GM18868 (cell line): ENCODE measurements at regions not wholly inside any gene's neighbourhood (a gene's known extent, or its start where the extent isn't known, plus 50 kb on each side); places are given as distances from the start of the nearest gene placed in this dataset.

Experiments
- ATAC-seq: cut with Tn5 transposase; IDR thresholded peaks from one replicate; pipeline ENCODE4 v1.9.1; 2021; ENCODE audit warnings: mild to moderate bottlenecking, moderate library complexity; ENCODE audit not compliant: unreplicated experiment

- no peak for ATAC-seq
Measured at GRCh38 chr7:52980129-52980528, 55.3 kb upstream of the POM121L12 start.

DNA sequence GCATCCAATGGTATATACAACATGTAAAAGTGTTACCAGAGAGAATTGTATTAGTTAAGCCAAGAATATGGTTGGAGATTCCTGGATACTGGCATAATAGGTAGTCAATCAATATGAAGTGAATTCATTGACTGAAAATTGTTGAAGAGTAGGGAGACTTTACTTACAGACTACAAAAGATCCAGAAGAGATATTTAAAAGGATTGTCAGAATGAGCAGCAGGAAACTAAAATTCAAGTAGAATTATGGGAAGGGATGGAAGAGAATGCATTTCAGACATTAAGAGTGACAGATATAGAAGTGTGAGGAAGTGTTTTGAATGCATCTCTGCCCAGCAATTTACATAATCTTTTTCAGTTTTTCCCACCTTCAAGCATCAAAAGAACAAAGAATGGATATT, 62.3 kb upstream of the POM121L12 start:
- ATAC-seq = no peak

DNA sequence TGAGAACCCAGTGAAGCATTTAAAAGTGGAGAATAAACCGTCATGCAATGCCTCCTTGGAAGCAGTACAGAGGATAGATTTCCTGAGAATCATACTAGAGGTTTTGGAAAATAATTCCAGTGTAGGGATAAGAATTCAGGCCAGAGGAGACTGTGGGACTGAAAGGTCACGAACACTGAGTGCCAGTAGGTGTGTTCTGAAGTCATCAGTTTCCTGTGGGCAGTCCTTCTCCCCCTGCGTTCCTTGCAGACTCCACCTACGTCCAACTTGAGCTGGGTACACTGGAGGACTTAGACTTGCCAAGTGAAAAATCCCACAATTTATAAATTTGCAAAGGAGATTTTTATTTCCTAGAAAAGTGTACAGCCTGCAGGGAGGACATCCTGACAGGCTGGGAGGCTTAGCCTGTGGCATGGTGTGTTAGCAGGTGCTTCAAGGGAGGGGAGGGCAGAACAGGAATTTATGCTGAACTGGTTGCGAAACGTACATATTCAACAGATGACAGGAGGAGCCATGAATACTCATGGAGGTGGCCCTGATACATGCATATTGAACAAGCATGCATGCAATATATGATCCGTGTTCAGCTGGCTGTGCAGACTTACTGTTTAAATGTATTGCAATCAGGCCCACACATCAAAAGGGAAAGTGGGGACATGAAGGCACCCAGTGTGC, 72.9 kb upstream of the POM121L12 start:
- ATAC-seq = no peak

DNA sequence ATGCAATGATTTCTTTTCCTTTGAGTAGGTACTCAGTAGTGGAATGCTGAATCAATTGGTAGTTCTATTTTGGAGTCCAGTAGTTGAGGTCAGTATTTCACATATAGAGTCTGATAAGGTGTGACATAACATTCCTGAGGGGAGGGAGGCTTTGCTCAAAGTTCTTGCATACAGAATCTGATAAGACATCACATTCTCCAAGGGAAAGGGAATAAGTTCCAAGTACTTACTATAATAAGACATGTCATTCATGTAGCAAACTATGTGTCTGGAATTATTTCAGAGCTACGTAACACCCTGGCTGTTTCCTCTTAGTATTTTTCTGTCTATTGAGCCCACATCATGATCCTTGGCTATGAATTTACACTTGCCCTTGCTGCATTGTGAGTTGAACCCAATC, 74.3 kb upstream of the POM121L12 start:
- no peak for ATAC-seq

GRCh38 chr7:52959878-52960660, 75.4 kb upstream of the POM121L12 start:
- no peak for ATAC-seq

DNA sequence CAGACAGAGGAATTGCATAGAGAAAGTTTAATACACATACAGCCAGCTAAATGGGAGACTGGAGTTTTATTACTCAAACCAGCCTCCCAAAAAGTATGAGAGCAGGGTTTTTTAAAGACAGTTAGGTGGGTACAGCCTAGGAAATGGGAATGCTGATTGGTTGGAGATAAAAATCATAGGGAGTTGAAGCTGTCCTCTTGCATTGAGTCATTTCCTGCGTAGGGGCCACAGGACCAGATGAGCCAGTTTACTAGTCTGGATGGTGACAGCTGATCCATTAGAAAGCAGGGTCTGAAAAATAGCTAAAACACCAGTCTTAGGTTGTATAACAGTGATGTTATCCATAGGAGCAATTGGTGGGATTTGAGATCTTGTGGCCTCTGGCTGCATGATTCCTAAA, 76.1 kb upstream of the POM121L12 start:
- no peak for ATAC-seq

GRCh38 chr7:52958621-52959140, 76.8 kb upstream of the POM121L12 start:
- ATAC-seq = no peak

DNA sequence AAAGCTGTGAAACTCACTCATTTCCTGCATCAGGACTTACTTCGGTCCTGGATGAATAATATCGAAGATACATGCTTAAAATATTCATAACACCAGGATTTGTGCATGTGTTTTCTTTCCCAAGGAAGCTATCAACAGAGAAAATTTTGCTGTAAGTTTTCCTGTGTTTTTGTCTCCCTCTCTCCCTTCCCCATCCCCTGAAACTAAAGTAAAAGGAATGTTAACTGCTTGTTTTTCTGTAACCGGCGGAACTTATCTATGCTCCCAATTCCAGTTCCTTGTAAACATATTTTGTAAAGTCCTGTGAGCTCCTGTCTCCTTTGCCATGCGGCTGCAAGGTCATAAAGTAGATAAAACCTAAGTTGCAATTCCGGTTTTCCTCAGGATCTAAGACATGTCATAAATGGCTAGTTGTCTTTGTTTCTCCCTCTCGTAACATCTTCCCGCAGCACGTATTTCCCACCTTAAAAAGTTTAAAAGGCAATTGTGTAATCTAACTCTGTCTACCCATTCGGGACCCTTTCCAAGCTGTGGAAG, 79.0 kb upstream of the POM121L12 start:
- no peak for ATAC-seq

DNA sequence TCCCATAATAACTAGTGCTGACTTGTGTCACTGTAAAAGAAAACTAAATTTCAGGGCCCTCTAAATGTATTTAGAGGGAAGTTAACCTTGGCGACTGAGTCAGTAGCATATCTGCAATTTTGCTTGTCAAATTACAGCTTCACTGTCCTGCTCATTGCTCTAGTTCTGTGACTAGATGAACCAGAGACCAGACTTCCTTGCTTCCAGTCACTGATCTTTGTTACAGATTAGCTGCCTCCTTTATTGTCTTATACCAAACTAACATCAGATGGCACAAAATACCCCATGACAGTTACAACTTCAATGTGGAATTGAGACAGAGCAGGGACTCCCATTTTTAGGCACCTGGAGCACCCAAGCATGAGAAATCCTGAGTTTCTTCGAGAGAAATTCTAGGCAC, 79.9 kb upstream of the POM121L12 start:
- no peak for ATAC-seq

DNA sequence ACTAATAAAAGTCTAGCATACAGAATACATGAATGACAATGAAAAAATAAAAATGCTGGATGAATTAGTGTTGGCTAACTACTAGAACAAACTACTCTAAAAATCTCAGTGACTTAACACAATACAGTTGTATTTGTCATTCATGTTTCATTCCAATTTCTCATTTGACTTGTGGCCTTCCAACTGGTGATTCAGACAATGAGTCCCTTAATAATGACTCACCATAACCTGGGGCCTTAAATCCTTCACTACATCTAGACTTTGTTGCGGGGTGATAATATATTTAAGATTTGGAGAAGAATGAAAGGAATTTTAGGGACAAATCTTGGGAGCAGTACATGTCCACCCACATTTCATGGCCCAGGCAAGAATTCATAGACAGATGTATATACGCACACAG, 90.5 kb upstream of the POM121L12 start:
- no peak for ATAC-seq

DNA sequence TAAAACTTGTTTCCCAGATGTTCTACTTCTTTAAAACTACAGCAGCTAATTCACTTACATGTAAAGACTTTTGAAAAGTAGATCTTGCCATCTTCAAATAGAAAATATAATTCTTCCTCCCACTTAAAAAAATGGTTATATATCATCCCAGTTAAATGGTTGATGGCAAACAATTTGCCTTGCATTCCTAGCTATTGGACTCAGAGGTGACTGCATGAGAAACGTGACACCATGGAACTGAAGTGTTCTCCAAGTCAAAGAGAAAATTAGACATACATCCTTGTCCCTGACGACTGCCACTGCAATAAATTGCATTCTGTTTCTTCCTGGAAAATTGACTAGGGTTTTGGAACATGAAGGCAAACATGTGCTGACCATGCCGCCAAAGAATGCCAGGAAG, 95.0 kb upstream of the POM121L12 start:
- no peak for ATAC-seq

- ATAC-seq = no peak
Measured at GRCh38 chr7:52938455-52939133, 96.8 kb upstream of the POM121L12 start.

DNA sequence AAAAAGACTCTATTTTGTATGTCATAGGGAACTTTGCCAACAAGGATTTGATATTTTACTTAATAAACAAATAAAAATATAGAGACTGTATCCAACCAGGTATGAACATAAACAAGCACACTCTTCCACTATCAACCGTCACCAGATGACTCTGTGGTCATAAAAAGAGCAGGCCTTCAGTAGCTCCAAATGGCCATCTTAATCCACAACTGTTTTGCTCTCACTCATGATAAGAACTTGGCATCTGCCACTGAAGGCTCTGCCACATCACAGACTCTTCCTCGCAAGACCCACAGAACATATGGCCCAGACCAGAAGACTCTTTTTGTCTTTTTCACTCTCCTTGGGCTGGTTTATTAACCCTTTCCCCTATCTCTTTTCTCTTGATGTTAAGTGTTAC, 98.7 kb upstream of the POM121L12 start:
- ATAC-seq = no peak

GRCh38 chr7:52928591-52928990, 106.8 kb upstream of the POM121L12 start:
- no peak for ATAC-seq

GRCh38 chr7:52925332-52925731, 110.1 kb upstream of the POM121L12 start:
- ATAC-seq = no peak

GRCh38 chr7:52920977-52921376, 114.5 kb upstream of the POM121L12 start:
- no peak for ATAC-seq

DNA sequence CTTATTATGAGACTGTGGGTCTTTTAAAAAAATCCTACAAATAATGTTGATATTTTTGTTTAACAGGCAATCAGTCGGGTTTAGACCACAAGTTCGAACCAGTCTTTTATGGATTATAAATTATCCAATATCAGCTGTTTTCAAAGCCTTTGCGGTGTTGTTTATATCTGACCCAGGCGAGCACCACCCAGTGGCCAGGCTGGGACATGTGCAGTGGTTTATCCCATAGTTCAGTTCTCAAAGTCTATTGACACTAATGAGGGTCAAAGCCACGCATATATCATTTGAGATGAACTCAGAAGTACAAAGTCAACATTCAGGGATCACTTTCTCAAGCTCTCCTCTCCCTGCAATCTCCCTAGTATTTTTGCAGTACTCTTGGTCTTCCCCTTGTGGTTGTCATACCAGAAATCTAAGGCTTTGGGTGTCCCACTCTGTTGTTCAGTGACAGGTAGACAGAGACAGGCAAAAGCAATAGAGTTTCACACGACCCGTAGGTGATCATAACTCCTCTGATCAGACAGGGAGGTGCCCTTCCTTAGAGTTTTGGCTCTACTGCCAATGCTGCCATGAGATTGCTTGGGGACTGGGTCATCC, 117.4 kb upstream of the POM121L12 start:
- ATAC-seq = no peak

GRCh38 chr7:52911795-52912194, 123.6 kb upstream of the POM121L12 start:
- no peak for ATAC-seq

- no peak for ATAC-seq
Measured at GRCh38 chr7:52911326-52911725, 124.1 kb upstream of the POM121L12 start.

GRCh38 chr7:52909935-52910334, 125.5 kb upstream of the POM121L12 start:
- ATAC-seq = no peak

DNA sequence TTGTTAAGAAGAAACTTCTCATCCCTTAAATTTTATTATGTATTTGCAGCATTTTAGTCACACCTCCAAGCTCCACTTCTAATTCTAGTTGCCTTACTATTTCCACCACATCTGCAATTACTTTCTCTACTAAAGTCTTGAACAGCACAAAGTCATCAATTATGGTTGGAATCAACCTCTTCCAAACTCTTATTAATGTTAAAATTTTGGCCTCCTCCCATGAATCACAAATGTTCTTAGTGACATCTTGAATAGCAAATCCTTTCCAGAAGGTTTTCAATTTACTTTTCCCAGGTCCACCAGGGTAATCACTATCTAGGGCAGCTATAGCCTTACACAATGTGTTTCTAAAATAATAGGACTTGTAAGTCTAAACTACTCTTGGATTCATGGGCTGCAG, 126.3 kb upstream of the POM121L12 start:
- no peak for ATAC-seq
